ENCODE measurements at regions not wholly inside any gene's neighbourhood (a gene's known extent, or its start where the extent isn't known, plus 50 kb on each side); places are given as distances from the start of the nearest gene placed in this dataset.

DNA sequence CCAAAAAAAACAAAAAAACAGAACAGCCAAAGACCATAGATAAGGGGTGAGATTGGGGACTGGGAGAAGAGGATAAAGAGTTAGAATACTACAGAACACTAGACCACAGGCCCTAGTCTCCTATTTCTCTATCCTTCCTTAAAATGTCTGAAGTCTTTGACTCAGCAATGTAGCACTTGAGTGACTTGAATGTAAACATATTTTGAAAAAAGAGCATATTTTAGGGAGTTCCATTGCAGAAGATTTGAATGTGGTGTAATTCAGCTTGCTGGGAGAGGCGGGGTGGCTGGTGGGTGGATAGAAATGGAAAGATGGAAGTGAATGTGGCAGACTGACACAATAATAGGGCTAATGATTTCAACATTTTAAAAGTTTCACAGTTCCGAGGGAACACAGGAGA, 144.9 kb downstream of the CHIC2 start:
- no peak overlapping the region for H3K27ac ChIP-seq (ENCODE audit: low read length)
- no peak overlapping the region for H3K4me3 ChIP-seq (ENCODE audit: low read length)
- H3K9me3 ChIP-seq (ENCODE audit: control insufficient read depth, low read depth, low read length): no peaks in the 10 kb centered on the region
- H3K36me3 ChIP-seq (ENCODE audit: control insufficient read depth, low read depth, low read length): no peaks in the 10 kb centered on the region
- H3K9ac ChIP-seq (ENCODE audit: low read length): no peak overlapping the region
- H3K27me3 ChIP-seq (ENCODE audit: control insufficient read depth, insufficient read depth, low read length): no peaks in the 10 kb centered on the region
- peaks cover 3% of the 10 kb centered on the region for H3K4me1 ChIP-seq (ENCODE audit: control insufficient read depth, low read depth, low read length)

DNA sequence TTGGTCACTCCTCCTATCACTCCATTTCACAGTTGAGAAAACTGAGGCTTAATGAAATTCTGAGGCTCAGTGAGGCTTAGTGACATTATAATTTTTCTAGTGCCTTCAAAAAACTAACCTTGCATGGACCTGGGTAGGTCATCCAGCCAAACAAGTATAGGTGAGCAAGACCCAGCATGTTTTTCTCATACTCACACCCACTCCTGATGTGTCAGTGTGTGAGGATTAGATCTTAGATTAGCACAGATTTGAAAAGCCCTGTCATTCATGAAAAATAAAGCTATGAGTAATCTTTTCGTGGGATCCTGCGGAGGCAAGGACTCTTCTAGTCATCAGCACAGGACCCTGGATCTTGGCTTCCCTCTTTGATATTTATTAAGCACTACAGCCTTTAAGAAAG, 146.7 kb downstream of the CHIC2 start:
- no peak overlapping the region for H3K27ac ChIP-seq (ENCODE audit: low read length)
- no peaks in the 10 kb centered on the region for H3K9me3 ChIP-seq (ENCODE audit: control insufficient read depth, low read depth, low read length)
- H3K4me1 ChIP-seq (ENCODE audit: control insufficient read depth, low read depth, low read length): no peaks in the 10 kb centered on the region
- no peaks in the 10 kb centered on the region for H3K36me3 ChIP-seq (ENCODE audit: control insufficient read depth, low read depth, low read length)
- no peak overlapping the region for H3K4me3 ChIP-seq (ENCODE audit: low read length)
- H3K27me3 ChIP-seq (ENCODE audit: control insufficient read depth, insufficient read depth, low read length): no peaks in the 10 kb centered on the region
- H3K9ac ChIP-seq (ENCODE audit: low read length): no peak overlapping the region

DNA sequence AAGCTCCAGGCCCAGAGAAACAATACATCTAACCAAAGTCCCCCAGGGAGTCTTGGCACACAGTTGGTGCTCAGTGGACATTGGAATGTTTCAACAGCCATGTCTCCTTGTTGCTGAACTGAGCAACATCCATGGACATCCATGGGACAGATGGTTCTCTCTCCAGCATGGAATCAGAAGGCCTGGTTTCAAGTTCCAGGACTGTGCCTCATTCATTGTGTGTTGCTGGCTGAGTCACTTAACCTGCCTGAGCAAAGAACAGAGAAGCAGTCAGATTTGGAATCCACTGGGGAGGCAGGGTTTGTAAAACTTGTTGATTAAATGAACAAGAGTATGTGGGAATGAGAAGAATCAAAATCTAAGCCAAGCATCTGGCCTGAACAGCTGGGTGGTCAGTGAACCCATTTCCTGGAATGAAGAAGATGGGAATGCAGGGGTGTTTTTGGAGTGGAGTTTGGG, 147.9 kb downstream of the CHIC2 start:
- no peaks in the 10 kb centered on the region for H3K36me3 ChIP-seq (ENCODE audit: control insufficient read depth, low read depth, low read length)
- H3K9ac ChIP-seq (ENCODE audit: low read length): no peak overlapping the region
- H3K4me1 ChIP-seq (ENCODE audit: control insufficient read depth, low read depth, low read length): no peaks in the 10 kb centered on the region
- H3K27ac ChIP-seq (ENCODE audit: low read length): no peak overlapping the region
- H3K4me3 ChIP-seq (ENCODE audit: low read length): no peak overlapping the region
- H3K9me3 ChIP-seq (ENCODE audit: control insufficient read depth, low read depth, low read length): no peaks in the 10 kb centered on the region
- H3K27me3 ChIP-seq (ENCODE audit: control insufficient read depth, insufficient read depth, low read length): no peaks in the 10 kb centered on the region

DNA sequence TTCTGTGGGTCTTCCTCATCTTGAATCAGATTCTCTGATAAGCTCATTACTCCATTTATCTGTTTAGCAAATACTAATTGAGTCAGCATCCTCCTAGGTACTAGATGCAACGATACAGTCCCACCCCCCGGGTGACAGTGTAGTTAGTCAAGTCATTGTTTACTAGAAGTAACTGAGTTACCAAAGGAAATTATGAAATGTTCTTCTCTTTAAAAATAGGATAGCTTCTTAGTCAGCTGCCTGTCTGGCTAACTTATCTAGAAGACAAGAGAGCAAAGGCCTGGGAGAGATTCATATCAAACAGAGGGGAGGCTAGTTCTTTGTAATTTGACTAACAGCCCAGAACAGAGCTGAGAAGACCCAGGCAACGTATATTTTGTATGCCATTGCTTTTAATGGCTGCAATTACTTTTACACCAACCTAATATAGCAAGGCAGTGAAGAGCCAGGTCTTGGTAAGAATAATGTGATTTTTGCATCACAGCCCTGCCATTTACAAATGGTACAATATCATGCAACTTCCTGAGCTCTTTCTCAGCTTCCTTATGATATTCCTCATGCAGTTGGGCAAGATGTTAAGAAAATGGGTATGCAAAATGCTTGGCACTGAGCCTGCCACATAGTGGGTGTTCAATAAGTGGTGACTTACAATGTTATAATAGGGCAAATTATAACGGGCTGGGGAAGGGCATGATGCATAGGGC, 149.9 kb downstream of the CHIC2 start:
- H3K9me3 ChIP-seq (ENCODE audit: control insufficient read depth, low read depth, low read length): no peaks in the 10 kb centered on the region
- no peak overlapping the region for H3K27ac ChIP-seq (ENCODE audit: low read length)
- no peak overlapping the region for H3K9ac ChIP-seq (ENCODE audit: low read length)
- no peaks in the 10 kb centered on the region for H3K36me3 ChIP-seq (ENCODE audit: control insufficient read depth, low read depth, low read length)
- H3K27me3 ChIP-seq (ENCODE audit: control insufficient read depth, insufficient read depth, low read length): no peaks in the 10 kb centered on the region
- H3K4me1 ChIP-seq (ENCODE audit: control insufficient read depth, low read depth, low read length): no peaks in the 10 kb centered on the region
- no peak overlapping the region for H3K4me3 ChIP-seq (ENCODE audit: low read length)

DNA sequence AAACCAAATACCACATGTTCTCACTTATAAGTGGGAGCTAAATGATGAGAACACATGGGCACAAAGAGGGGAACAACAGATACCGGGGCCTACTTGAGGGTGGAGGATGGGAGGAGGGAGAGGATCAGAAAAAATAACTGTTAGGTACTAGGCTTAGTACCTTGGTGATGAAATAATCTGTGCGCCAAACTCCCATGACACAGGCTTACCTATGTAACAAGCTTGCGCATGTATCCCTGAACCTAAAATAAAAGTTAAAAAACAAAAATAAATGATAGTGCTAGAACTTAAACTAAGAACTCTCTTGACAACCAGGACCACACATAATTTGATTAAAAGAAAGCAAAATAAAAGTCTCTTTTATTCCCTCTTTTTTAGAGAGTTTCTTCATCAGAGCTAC, 150.6 kb downstream of the CHIC2 start:
- Histone ChIP-seq H3K27ac (ENCODE audit: low read length) (no peak overlapping the region), H3K9ac (ENCODE audit: low read length) (no peak overlapping the region), H3K4me1 (ENCODE audit: control insufficient read depth, low read depth, low read length) (no peaks in the 10 kb centered on the region), H3K36me3 (ENCODE audit: control insufficient read depth, low read depth, low read length) (no peaks in the 10 kb centered on the region), H3K9me3 (ENCODE audit: control insufficient read depth, low read depth, low read length) (no peaks in the 10 kb centered on the region), H3K27me3 (ENCODE audit: control insufficient read depth, insufficient read depth, low read length) (peaks cover 2% of the 10 kb centered on the region), H3K4me3 (ENCODE audit: low read length) (no peak overlapping the region)

DNA sequence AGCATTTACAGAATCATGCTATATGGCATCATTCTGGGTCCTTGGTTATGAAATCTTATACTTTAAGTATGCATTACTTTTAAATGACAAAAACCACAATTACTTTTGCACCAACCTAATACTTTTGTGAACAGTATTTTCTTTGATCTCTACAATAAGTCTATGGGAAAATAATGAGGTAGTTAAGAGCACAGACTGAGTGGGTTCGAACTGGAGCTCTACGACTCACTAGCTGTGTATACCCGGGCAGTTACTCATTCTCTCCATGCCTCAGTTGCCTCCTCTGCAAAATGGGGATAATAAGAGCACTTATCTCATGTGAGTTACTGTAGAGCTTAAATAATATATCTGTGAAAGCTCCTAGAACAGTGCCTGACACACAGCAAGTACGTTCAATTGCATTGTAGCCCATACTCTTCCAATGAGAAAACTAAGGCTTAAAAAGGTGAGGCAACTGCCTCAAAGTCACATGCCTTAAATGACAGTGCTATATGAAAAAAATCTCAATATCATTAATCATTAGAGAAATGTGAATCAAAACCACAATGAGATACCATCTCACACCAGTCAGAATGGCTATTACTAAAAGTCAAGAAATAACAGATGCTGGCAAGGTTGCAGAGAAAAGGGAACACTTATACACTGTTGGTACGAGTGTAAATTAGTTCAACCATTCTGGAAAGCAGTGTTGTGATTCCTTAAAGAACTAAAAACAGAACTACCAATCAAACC, 151.5 kb downstream of the CHIC2 start:
- peaks cover 10% of the 10 kb centered on the region for H3K27me3 ChIP-seq (ENCODE audit: control insufficient read depth, insufficient read depth, low read length)
- no peak overlapping the region for H3K4me3 ChIP-seq (ENCODE audit: low read length)
- no peak overlapping the region for H3K27ac ChIP-seq (ENCODE audit: low read length)
- no peaks in the 10 kb centered on the region for H3K4me1 ChIP-seq (ENCODE audit: control insufficient read depth, low read depth, low read length)
- no peaks in the 10 kb centered on the region for H3K9me3 ChIP-seq (ENCODE audit: control insufficient read depth, low read depth, low read length)
- no peaks in the 10 kb centered on the region for H3K36me3 ChIP-seq (ENCODE audit: control insufficient read depth, low read depth, low read length)
- no peak overlapping the region for H3K9ac ChIP-seq (ENCODE audit: low read length)

DNA sequence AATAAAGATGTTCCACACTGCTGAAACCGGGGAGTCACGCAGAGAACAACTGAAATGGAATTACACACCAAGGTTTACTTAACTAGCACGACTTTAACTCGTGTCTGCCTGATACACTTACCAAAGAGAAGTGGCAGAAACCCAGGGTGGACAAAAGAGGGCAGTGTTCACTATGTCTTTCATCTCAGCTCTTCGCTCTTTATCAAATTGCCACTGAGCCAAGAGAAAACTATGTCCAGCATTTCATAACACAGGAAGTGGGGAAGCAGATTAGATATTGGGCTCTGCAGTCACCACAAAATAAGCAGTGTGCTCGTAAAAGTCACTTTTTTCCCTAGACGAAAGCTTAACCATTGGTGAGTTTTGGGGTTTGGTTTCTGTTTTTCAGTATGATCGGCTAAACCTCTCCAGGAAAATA, 155.7 kb downstream of the CHIC2 start:
- Histone ChIP-seq H3K4me3 (ENCODE audit: low read length) (no peak overlapping the region), H3K9ac (ENCODE audit: low read length) (no peak overlapping the region), H3K27ac (ENCODE audit: low read length) (no peak overlapping the region), H3K27me3 (ENCODE audit: control insufficient read depth, insufficient read depth, low read length) (peaks cover 37% of the 10 kb centered on the region), H3K4me1 (ENCODE audit: control insufficient read depth, low read depth, low read length) (peaks cover 10% of the 10 kb centered on the region), H3K9me3 (ENCODE audit: control insufficient read depth, low read depth, low read length) (no peaks in the 10 kb centered on the region), H3K36me3 (ENCODE audit: control insufficient read depth, low read depth, low read length) (no peaks in the 10 kb centered on the region)

DNA sequence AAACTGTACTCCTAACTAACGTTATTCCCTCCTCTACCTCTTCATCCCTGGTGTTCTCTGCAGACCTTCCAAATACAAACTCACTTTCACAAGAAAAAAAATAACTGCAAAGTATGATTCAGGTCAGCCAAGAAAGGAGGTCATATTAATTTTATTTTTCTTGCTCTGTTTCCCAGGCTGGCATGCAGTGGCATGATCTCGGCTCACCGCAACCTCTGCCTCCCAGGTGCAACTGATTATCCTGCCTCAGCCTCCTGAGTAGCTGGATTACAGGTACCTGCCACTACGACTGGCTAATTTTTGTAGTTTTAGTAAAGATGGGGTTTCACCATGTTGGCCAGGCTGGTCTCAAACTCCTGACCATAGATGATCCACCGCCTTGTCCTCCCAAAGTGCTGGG, 156.6 kb downstream of the CHIC2 start:
- H3K27ac ChIP-seq (ENCODE audit: low read length): no peak overlapping the region
- peaks cover 10% of the 10 kb centered on the region for H3K4me1 ChIP-seq (ENCODE audit: control insufficient read depth, low read depth, low read length)
- no peak overlapping the region for H3K9ac ChIP-seq (ENCODE audit: low read length)

DNA sequence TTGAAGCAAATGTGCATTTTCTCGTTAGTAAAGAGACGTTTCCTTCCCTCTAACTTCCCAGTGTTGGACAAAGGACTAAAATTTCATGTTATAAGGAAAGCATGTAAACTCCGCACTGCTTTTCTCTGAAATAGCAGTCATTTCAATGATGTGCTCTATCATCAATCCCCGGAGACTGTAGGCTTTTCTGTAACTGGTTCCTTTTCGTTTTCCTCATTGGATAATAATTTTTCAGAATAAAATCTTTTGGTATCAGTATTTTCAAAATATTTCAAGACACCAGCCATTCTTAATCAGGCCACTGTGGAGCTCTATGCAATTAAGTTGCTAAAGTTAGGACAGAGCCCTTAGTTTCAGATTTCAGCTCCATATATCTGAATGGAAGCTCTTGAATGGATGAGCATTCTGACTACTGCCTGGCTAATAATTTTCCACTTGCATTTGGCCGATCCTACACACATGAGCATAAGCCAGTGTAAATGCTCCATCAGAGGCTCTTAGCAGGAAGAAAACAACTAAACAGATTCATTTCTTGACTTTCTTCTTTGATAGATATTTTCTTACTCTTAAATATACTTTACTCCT, 157.7 kb downstream of the CHIC2 start:
- no peak overlapping the region for H3K4me3 ChIP-seq (ENCODE audit: low read length)
- no peak overlapping the region for H3K9ac ChIP-seq (ENCODE audit: low read length)

More for the DNA sequence above, 156.6 kb downstream of the CHIC2 start:
- H3K27me3 ChIP-seq (ENCODE audit: control insufficient read depth, insufficient read depth, low read length): peaks cover 37% of the 10 kb centered on the region
- H3K36me3 ChIP-seq (ENCODE audit: control insufficient read depth, low read depth, low read length): no peaks in the 10 kb centered on the region
- no peaks in the 10 kb centered on the region for H3K9me3 ChIP-seq (ENCODE audit: control insufficient read depth, low read depth, low read length)
- no peak overlapping the region for H3K4me3 ChIP-seq (ENCODE audit: low read length)

DNA sequence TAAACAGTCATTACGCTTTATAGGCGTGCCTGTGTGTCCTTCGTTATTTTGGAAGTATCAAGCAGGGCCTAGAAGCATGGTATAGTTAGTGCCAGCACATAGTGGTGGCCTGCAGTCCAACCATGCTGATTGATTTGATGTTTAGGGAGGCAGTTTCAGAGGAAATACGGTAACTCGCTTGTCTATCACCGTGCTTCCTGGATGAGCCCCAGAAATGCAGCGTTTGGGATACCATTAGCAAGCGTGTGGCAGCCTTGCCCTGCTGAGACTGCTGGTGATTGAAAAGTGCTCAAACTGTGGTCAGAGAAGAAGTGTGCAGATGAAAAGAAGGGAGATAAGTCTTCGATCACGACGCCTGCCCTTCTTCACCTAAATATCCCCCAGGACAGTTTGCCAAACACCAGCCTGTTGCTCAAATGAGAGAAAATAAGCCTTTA, 158.4 kb downstream of the CHIC2 start:
- H3K4me3 ChIP-seq (ENCODE audit: low read length): peak overlapping the region; percentile 25
- no peaks in the 10 kb centered on the region for H3K9me3 ChIP-seq (ENCODE audit: control insufficient read depth, low read depth, low read length)
- peaks cover 37% of the 10 kb centered on the region for H3K27me3 ChIP-seq (ENCODE audit: control insufficient read depth, insufficient read depth, low read length)
- no peaks in the 10 kb centered on the region for H3K36me3 ChIP-seq (ENCODE audit: control insufficient read depth, low read depth, low read length)
- no peak overlapping the region for H3K9ac ChIP-seq (ENCODE audit: low read length)
- no peak overlapping the region for H3K27ac ChIP-seq (ENCODE audit: low read length)
- H3K4me1 ChIP-seq (ENCODE audit: control insufficient read depth, low read depth, low read length): peaks cover 13% of the 10 kb centered on the region

More for the DNA sequence above, 157.7 kb downstream of the CHIC2 start:
- Histone ChIP-seq H3K27me3 (ENCODE audit: control insufficient read depth, insufficient read depth, low read length) (peaks cover 37% of the 10 kb centered on the region), H3K9me3 (ENCODE audit: control insufficient read depth, low read depth, low read length) (no peaks in the 10 kb centered on the region), H3K27ac (ENCODE audit: low read length) (no peak overlapping the region), H3K4me1 (ENCODE audit: control insufficient read depth, low read depth, low read length) (peaks cover 13% of the 10 kb centered on the region), H3K36me3 (ENCODE audit: control insufficient read depth, low read depth, low read length) (no peaks in the 10 kb centered on the region)

DNA sequence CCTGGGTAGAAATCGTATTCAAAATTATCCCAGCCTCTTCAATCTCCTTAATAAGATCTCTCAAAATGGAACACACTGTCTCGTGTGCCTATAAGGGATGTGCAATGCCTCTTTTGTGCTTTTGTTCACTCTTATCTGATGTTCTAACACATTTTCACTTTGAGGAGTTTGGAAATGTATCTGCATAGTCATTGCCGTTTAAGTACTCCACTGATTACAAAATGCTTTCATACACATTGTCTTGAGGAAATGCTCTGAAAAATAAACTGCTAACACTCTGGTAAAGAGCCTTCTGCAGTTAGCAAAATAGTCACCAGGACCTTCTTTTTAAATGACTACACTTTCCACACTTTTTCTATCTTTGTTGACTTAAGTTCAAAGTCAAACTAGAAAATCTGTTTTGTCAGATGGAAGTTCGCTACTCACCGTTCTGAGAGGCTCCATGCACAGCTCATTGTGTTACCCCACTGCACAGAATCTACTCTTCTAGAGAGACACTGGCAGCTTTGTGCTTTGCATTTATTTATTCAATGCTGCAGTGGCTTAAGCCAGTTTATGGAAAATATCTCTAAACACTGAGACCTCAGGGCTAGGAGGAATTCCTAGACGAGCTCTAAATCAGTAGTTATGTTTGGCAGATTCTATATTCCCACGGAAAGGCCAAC, 159.0 kb downstream of the CHIC2 start:
- H3K27me3 ChIP-seq (ENCODE audit: control insufficient read depth, insufficient read depth, low read length): peaks cover 37% of the 10 kb centered on the region
- no peak overlapping the region for H3K27ac ChIP-seq (ENCODE audit: low read length)
- no peak overlapping the region for H3K4me3 ChIP-seq (ENCODE audit: low read length)
- H3K9me3 ChIP-seq (ENCODE audit: control insufficient read depth, low read depth, low read length): no peaks in the 10 kb centered on the region
- peaks cover 13% of the 10 kb centered on the region for H3K4me1 ChIP-seq (ENCODE audit: control insufficient read depth, low read depth, low read length)
- no peak overlapping the region for H3K9ac ChIP-seq (ENCODE audit: low read length)
- no peaks in the 10 kb centered on the region for H3K36me3 ChIP-seq (ENCODE audit: control insufficient read depth, low read depth, low read length)

Measured in iPS-18a (cell line).